HG03139 (cell line): ENCODE measurements at regions not wholly inside any gene's neighbourhood (a gene's known extent, or its start where the extent isn't known, plus 50 kb on each side); places are given as distances from the start of the nearest gene placed in this dataset.
"Not testable (repeated sequence)": the region's sequence is repeated elsewhere in the genome, so short reads cannot be mapped to it uniquely, and the experiment has no call there.

Source experiments
- ATAC-seq: cut with Tn5 transposase; IDR thresholded peaks from one replicate; pipeline ENCODE4 v1.9.1; 2021; ENCODE audit not compliant: unreplicated experiment

DNA sequence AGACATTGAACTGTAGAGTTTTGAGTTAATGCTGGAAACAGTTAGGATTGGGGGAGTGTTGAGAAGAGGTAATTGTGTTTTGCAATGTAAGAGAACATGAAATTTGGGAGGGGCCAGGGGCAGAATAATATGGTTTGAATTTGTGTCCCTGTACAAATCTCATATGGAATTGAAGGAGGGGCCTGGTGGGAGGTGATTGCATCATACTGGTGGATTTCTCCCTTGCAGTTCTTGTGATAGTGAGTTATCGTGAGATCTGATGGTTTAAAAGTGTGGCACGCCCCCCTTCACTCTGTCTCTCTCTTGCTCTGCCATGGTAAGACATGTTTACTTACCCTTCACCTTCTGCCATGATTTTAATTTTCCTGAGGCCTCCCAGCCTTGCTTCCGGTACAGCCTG lies 876.0 kb upstream of the FBXO33 start:
- ATAC-seq: no peak

DNA sequence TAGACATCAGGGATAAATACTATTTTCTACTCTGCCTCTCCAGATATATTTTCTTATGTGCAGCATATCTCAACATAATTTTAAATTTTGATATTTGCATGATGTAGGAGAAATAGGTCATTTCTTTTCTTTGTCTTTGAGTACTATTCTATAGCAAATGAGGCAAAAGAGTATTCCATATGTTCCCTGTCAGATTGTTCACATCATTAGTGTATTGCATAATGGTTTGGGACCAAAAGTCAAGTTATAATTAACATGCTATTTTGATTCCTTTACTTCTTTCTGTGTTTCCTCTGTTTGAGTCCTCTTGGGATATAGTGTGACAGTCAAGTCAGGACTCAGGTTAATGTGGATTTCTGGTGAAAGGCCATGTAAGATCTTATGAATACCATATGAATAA lies 864.6 kb upstream of the FBXO33 start:
- no peak for ATAC-seq

DNA sequence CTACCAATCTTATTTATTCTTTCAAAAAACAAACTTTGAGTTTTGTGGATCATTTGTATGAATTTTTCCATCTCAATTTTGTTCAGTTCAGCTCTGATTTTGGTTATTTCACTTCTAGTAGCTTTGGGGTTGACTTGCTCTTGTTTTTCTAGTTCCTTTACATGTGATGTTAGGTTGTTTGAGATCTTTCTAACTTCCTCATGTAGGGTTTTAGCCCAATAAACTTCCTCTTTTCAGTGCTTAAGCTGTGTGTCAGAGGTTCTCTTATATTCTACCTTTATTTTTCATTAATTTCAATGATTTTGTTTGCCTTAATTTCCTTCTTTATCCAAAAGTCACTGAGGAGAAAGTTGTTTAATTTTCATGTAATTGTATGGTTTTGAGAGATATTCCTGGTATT lies 860.4 kb upstream of the FBXO33 start:
- no peak for ATAC-seq

DNA sequence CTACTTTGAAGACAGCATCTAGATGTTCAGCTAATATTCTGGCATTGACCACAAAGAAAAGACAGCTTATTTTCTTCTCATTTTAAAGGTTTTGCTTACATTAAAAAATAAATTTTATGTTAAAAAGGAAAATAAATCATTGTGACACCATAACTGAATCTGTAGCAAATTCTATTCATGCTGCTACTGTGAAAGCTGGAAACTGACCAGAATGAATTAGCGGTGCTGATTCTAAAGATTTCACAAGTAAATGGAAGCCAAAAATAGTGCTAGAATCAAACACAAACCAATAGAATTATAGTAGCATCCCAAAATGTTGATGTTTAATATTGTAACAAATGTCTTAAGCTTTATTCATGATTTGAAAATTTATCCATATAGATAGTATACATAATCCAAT lies 850.0 kb upstream of the FBXO33 start:
- no peak for ATAC-seq

DNA sequence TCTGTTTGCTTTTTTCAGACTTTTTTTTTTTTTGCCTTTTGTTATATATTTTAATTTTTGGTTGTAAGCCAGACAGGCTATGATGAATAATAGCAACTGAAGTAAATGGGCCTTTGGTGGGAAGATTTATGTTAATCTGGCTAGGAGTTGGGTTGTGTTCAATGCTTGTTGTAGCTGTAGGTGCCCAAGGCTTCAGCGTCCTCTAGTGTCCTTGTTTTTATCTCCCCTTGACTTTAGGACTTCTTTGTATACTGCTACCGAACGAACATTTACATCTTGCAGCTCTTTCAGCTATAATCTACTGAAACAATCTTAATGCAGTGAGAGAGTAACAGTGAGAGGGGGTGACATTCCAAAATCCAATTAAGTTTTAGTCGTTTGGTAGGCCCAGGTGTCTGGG lies 848.4 kb upstream of the FBXO33 start:
- ATAC-seq: no peak

DNA sequence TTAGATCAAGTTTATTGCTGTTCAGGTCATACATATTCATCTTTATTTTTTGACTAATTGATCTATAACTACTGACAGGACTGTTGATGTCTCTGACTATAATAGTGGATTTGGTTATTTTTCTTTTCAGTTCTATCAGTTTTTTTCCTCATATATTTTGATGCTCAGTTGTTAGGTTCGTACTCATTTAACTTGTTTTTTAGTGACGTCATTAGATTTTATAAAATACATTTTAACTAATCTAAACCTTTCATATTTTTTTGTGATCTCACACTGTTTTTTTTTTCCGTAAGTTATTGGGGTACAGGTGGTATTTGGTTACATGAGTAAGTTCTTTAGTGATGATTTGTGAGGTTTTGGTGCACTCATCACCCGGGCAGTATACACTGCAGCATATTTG lies 841.2 kb upstream of the FBXO33 start:
- no peak for ATAC-seq

DNA sequence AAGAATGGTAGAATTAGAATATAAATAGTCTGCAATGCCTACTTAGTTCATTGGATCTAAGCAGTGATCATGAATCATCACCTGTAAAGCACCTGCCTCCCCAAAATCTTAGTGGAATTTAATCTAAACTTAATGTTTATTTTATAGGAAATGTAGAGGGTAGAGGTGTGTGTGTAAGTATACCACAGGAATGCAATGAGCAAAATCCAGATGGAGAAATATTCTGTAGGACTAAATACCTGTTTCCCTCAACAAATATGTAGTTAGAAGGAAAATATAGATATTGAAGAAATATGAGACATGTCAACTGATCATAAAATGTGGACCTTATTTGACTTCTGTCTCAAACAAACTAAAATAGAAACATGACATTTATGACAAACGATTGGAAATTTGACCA lies 839.2 kb upstream of the FBXO33 start:
- no peak for ATAC-seq

DNA sequence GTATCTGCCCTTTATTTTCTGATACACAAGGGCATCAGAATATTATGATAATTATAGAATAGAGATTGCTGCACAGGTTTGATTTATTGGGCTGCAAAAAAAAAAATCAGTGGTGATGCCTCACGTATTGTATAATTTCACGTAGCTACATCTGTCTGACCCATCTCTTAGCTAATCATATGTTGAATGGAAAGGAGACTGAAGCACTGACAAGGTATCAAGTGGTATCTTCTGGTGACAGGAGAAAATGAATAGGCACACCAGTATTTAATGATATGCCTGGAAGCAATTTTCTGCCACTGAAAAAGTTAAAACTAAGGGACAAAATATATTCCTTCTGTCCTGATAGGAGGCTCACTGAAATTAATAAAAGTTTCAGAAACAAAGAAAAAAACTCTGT lies 837.2 kb upstream of the FBXO33 start:
- ATAC-seq: no peak

DNA sequence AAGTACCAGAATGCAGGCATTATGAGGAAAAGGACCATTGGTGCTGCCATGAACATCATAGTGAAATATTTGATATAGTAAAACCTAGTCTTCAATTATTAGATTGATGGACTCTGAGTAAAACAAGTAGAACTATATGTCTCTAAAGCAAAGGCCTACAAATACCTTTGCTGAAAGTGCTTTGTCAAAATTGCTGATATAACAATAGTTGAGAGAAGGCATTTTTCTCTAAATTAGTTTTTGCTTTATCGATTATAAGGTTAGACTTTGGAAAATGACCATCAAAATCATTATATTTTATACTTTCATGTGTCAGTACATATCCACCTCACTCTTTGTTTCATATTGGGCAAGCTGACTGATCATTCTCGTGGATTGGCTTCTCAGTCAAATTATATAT lies 836.0 kb upstream of the FBXO33 start:
- ATAC-seq: no peak

DNA sequence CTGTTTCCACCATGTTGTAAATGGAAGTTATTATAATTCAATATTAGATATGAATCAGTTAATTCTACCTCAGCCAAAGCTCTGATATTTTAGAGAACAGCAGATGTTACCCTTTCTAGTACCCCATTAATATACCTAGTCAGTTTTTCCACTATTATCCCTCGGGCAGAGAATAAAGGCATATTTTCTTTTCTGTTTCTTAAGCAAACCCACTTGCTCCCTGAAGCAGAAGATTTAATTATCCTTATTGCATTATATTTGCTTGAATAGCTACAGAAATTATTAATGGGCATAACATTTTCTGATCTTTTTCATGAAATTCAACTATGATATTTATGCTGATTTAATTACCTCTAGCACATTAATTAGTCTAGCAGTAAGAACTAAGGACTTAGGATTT lies 832.9 kb upstream of the FBXO33 start:
- ATAC-seq: no peak

DNA sequence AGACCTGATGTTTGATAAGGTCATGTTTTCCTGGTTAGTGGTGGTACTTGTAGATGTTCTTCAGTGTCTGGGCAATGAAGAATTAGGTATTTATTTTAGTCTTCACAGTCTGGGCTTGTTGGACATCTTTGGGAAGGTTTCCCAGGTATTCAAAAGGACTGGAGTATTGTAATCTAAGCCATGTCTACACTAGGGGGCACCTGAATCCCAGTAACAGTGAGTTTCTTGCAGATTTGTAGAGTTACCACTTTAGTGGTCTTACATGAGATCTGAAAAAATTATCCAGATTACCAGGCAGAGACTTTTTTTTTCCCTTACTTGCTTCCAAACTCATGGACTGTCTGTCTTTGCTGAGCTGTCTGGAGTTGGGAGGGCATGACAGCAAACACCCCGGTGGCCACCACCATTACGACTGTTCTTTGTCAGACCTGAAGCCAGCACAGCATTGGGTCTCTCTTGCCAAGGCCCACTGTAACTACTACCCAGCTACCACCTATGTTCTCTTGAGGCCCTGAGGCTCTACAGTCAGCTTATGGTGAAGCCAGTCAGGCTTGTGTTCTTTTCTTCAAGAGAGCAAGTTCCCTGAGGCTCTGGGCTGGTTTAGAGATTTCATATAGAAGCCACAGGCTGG lies 820.7 kb upstream of the FBXO33 start:
- ATAC-seq: no peak

DNA sequence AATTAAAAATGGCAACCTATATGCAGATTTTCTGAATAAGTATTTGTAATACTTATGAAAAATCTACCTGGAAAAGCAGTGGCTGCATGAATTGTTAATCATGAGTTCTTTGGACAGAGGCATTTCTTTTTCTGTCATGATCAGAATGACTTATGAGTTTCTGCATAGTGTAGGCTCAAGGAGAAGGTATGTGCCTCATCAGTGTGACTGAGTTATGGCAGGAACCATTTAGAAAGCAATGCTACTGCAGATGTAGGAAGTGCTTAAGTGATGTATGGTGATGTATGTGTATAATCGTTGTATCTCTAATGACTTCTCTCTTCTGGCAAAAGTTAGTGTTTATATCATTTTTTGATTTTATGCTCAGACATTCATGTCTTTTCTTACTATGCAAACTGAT lies 816.4 kb upstream of the FBXO33 start:
- no peak for ATAC-seq

DNA sequence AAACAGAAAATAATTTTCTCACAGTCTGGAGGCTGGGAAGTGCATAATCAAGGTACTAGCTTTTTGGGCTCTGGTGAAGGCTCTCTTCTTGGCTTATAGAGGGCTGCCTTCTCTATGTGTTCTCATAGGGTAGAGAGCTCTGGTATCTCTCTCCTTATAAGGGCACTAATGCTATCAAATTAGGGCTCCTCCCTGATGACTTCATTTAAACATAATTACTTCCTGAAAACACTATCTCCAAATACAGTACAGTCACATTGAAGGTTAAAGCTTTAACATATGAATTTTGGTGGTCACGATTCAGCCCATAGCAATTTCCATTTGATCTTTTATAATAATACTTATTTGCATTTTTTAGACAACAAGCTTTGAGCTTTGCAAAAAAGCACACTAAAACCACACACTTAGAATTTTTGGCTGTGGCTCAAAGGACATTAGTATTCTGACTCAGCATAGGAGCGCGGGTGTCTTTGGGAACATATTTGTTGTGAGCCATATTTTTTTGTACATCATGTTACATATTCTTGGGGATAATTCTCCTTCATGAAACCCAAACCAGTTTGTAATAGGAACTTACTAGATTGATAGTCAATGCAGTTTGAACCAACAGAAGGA lies 808.1 kb upstream of the FBXO33 start:
- ATAC-seq: no peak

DNA sequence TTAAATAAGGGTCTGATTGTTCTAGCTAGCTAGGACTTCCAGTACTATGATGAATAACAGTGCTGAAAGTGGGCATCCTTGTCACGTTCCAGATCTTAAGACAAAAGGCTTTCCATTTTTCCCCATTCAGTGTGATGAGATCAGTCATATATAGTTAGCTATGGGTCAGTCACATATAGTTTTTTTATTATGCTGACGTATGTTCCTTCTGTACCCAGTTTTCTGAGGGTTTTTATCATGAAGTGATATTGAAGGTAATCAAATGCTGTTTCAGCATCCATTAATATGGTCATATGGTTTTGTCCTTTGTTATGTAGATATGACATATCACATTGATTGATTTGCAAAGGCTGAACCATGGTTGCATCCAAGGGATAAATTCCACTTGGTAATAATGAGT lies 800.1 kb upstream of the FBXO33 start:
- no peak for ATAC-seq

DNA sequence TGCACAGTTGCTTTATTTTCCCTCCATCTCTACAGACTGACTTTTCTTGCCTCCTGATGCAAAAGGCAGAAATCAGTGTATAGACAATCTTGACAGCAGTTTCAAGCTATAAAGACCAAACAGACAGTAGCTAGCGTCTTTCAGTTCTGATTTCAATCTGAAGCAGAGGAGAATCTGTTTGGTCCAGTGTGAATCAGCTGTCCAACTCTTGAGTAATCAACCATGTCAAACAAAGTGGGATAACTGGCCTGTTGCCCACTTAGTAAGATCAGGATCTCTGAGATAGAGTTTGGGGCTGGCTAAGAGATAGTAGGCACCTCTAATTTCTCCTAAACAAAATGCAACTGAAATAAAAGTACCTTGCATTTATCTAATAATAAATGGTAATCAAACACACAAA lies 797.4 kb upstream of the FBXO33 start:
- ATAC-seq: no peak

DNA sequence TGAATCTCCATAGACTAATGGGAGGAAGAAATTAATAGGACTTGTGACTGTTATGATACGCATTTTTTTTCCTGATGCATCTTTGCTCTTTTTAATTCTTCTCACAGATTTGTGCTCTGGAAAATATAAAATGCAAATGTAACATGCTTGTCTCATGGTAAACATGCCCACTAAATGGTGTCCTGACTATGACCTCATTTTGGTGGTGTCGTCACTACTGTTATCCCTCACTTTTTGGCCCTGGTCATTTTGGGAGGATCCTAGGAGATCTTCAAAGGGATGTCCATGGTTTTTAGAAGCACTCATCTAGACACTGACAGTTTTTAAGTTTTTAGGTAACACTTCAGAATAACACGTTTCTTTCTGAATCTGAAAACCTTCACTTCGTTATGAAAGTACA lies 790.8 kb upstream of the FBXO33 start:
- no peak for ATAC-seq

DNA sequence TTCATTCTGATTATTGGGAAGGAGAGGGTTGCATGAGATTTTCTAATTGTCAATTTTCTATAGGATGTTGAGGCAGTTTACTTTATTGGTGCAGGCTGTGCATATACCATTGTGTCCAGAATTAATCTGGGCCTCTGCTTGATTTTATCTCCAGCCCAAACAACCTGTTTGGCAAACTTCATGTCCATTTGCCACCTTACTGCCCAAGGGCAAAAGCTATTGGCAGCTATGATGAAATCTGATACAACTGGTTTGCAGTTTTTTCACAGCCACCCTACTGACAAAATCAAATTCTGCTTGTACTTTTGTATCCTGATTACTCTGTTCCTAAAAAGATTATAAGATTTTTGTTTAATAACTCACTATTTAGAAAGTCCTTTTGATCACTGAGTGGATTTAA lies 789.2 kb upstream of the FBXO33 start:
- ATAC-seq: no peak

DNA sequence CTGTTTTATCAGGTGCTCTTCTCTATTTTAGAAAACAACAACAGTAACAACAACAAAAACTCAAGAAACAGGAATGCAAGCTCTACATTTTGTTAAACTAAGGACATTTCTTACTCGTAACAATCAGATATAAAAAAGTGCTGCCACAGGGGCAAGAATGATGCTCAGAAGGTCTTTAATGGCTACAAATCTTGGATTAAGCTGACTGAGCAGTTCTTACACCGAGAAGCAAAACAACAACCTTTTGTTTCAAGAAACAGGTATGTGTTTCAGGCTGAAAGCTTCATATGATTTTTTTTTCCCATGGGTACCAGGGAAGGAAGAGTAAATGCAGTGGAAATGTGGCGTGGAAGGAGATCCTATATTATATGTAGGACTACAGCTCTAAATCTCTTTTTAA lies 786.8 kb upstream of the FBXO33 start:
- ATAC-seq: no peak

DNA sequence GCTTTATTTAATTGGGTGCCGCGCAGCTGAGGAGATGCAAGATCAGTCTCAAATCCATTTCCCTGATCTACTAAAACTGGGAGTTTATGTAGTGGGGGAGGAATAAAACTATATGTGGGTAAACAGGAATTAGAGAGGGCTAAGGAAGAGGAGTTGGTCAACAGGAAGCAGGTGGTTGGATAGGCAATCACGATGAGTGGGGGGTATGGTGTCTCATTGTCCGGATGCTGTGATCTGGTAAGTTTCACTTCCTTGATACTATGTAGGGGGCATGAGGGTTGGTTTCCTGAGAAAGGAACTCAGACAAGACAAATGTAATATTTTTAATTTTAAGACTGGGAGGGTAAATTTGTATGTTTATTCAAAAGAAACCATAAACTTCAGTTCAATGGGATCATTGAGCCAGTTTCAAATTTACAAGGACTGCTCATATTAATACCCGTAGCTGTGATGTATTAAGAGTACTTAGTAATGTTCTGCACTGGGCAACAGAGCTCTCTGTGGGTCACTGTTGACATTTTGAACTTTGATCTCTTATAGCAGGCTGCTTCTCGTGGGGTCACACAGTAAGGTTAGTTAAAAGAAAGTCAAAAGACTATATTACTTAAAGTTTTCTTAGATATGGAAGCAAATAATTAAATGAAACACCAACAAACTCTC lies 786.2 kb upstream of the FBXO33 start:
- ATAC-seq: no peak

DNA sequence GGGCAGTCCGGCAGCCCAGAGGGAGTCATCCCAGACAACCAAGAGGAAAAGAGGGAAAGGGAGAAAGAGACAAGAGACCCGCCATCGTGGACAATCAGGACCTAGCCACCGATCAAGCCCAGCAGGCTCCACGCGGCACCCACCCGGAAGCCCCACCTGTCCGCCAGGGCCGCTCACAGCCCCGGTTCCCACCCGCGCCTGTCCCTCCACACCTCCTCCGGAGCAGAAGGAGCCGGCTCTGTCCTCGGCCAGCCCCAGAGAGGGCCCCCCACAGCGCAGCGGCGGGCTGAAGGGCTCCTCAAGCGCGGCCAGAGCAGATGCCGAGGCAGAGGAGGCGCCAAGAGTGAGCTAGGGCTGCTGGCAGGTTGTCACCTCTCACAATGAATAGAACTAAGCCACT lies 784.7 kb upstream of the FBXO33 start:
- ATAC-seq: no peak

DNA sequence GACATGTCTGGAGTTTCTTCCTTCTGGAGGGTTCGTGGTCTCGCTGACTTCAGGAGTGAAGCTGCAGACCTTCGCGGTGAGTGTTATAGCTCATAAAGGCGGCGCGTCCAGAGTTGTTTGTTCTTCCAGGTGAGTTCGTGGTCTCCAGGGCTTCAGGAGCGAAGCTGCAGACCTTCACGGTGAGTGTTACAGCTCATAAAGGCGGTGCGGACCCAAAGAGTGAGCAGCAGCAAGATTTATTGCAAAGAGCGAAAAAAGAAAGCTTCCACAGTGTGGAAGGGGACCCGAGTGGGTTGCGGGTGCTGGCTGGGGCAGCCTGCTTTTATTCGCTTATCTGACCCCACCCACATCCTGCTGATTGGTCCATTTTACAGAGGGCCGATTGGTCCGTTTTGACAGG lies 784.2 kb upstream of the FBXO33 start:
- ATAC-seq: not testable (repeated sequence)

DNA sequence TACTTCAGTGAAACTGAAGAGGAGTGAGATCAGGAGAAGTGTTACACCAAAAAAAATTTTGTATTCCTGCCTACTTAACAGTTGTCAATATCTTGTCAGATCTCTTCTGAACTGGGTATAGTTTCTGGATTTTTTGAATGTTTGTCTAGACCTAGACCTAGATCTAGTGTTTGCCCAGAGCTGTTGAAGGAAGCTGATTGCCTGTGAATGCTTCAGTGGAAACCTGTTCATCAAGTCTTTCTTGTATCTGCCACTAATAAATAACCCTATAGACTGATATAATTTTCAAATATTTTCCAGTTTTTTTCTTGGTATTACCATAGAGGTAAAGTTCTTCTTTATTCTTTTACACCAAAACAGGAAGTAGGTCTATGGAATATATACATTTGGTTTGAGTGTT lies 781.5 kb upstream of the FBXO33 start:
- no peak for ATAC-seq
